Natural killer cell treated with Interleukin-12 subunit alpha and Interleukin-12 subunit beta and Interleukin-15 and Interleukin-18, amount 100 ng/mL, for 72 hours (primary cell): ENCODE measurements at regions not wholly inside any gene's neighbourhood (a gene's known extent, or its start where the extent isn't known, plus 50 kb on each side); places are given as distances from the start of the nearest gene placed in this dataset.

ENCODE experiments used
- ATAC-seq, 2 donors: fragments of 150-1000 bp; cut with Tn5 transposase in 1 of 2; sonication (Bioruptor Pico), chemical (Tn5 transposase) in 1 of 2; 2 replicates each; pipeline ENCODE4 v1.10.0; 2021
- DNase-seq: peaks from one replicate; pipeline ENCODE4 v3.0.0; 2022; ENCODE audit warnings: low spot score
- H3K27ac Mint-ChIP-seq, 2 donors: 1 replicate in 1 of 2; 2 replicates in 1 of 2; pipeline ENCODE4 v1.8.0; 2022; ENCODE audit warnings: mixed read lengths in 2 of 2, mild to moderate bottlenecking in 1 of 2, moderate library complexity in 1 of 2
- H3K27me3 Mint-ChIP-seq, 2 donors: 1 replicate in 1 of 2; 2 replicates in 1 of 2; pipeline ENCODE4 v1.8.0; 2022; ENCODE audit warnings: mixed read lengths in 2 of 2
- H3K36me3 Mint-ChIP-seq: one replicate; pipeline ENCODE4 v1.8.0; 2022; ENCODE audit warnings: mixed read lengths
- H3K4me1 Mint-ChIP-seq, 2 donors: 1 replicate in 1 of 2; 2 replicates in 1 of 2; pipeline ENCODE4 v1.8.0; 2022; ENCODE audit warnings: low read depth in 2 of 2, mixed read lengths in 2 of 2, mild to moderate bottlenecking in 1 of 2
- H3K4me3 Mint-ChIP-seq: one replicate; pipeline ENCODE4 v1.8.0; 2022; ENCODE audit warnings: mixed read lengths
- H3K9me3 Mint-ChIP-seq: 2 replicates; pipeline ENCODE4 v1.8.0; 2022; ENCODE audit warnings: mixed read lengths

GRCh38 chr4:152045807-152046571 is 285.2 kb upstream of the GATB start:
- ATAC-seq (no peak), DNase-seq (no peak)
- no peak overlapping the region for H3K27ac Mint-ChIP-seq

GRCh38 chr4:152045449-152045806 is 284.6 kb upstream of the GATB start:
- Mint-ChIP-seq H3K27ac (no peak overlapping the region), H3K27me3 (peaks cover 6 to 10% of the 10 kb centered on the region in 2 donors), H3K4me1 (peaks cover 0 to 2% of the 10 kb centered on the region in 2 donors), H3K9me3 (no peaks in the 10 kb centered on the region), H3K4me3 (no peak overlapping the region), H3K36me3 (peaks cover 7% of the 10 kb centered on the region)
- no peak for DNase-seq
- no peak for ATAC-seq

More at GRCh38 chr4:152045807-152046571, 285.2 kb upstream of the GATB start:
- Mint-ChIP-seq H3K36me3 (peaks cover 7% of the 10 kb centered on the region), H3K4me1 (peaks cover 0 to 2% of the 10 kb centered on the region in 2 donors), H3K27me3 (peaks cover 6 to 10% of the 10 kb centered on the region in 2 donors), H3K9me3 (no peaks in the 10 kb centered on the region), H3K4me3 (no peak overlapping the region)

DNA sequence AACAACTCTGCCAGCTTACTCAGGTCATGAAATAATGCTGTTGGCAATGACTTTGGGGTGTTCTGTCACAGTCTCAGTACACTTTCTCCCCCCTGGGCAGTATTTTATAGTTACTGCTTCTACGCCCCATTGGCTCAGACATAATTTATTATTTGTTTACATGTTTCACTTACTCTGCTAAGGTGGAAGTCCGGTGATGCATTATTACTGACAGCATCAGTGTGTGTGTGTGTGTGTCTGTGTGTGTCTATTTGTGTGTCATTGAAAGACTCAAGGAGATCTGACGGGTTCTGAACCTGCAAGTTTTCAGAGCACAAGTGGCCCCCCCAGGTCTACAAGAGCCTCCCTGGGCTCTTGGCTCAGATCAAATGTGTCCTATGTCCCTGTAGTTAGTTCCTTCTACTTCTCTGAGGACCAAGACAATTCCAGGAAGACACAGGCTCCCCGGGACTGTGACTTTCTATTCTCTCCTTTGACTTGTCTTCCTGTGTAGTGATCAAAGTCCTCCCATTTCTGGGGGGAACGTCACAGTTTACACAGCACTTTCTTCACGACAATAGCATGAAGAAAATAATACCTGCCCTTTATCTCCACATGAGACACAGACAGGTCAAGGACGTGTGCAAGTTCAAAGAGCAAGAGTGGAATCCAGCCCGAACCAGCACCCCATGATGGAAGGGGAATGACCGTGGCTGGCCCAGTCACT is 283.7 kb upstream of the GATB start:
- H3K4me3 Mint-ChIP-seq: no peak overlapping the region
- peaks cover 6 to 10% of the 10 kb centered on the region in 2 donors for H3K27me3 Mint-ChIP-seq
- H3K27ac Mint-ChIP-seq: no peak overlapping the region
- ATAC-seq: no peak
- peaks cover 7% of the 10 kb centered on the region for H3K36me3 Mint-ChIP-seq
- DNase-seq: no peak
- H3K4me1 Mint-ChIP-seq: peaks cover 0 to 2% of the 10 kb centered on the region in 2 donors
- H3K9me3 Mint-ChIP-seq: no peaks in the 10 kb centered on the region

GRCh38 chr4:152041295-152041694 is 280.5 kb upstream of the GATB start:
- no peak overlapping the region for H3K4me3 Mint-ChIP-seq
- no peak for ATAC-seq
- H3K9me3 Mint-ChIP-seq: no peaks in the 10 kb centered on the region
- H3K27ac Mint-ChIP-seq: no peak overlapping the region
- H3K27me3 Mint-ChIP-seq: peaks cover 6 to 10% of the 10 kb centered on the region in 2 donors
- peaks cover 0 to 2% of the 10 kb centered on the region in 2 donors for H3K4me1 Mint-ChIP-seq
- no peak for DNase-seq
- peaks cover 7% of the 10 kb centered on the region for H3K36me3 Mint-ChIP-seq

DNA sequence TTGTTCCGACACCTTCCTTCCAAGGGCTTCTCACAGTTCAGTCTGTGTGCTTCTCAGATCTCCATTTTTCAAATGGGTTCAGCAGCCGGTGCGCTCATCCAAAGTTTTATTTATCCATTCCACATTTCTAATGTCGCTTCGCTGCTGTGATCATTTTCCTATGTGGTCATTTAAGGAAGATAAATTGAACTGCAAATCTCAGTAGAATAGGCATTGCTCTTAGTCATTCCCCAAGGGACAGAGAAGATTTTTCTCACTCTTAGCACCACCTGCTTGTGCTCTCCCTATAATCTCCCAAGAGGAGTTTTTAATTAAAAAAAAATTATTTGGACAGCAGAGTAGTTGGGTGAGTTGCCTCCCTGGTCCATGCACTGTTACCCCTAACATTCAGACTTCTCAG is 278.9 kb upstream of the GATB start:
- peaks cover 7% of the 10 kb centered on the region for H3K36me3 Mint-ChIP-seq

DNA sequence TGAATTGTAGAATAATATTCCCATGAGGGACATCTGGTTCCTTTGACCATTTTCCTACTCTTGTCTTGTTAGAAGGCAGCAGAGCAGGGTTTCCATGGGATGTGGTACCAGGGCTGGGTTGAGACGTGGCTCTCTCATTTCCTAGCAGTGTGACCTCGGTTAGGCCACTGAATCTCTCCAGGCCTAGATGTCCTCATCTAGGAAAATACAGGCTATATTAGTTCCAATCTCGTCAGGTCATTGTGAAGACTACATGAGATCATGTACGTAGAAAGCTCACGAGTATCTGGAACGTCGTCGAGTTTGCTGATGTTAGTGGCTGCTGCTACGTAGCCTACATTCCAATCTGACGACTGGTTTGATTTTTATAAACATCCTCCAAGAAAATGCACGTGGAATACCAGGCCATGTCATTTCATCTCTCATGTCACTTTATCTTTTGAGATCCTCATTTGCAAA is 278.2 kb upstream of the GATB start:
- H3K9me3 Mint-ChIP-seq: no peaks in the 10 kb centered on the region
- H3K36me3 Mint-ChIP-seq: peaks cover 7% of the 10 kb centered on the region
- no peak overlapping the region for H3K27ac Mint-ChIP-seq

More for the DNA sequence above, 278.9 kb upstream of the GATB start:
- Mint-ChIP-seq H3K27me3 (peaks cover 6 to 10% of the 10 kb centered on the region in 2 donors), H3K4me1 (no peaks in the 10 kb centered on the region), H3K9me3 (no peaks in the 10 kb centered on the region), H3K27ac (no peak overlapping the region), H3K4me3 (no peak overlapping the region)
- ATAC-seq: no peak
- no peak for DNase-seq

DNA sequence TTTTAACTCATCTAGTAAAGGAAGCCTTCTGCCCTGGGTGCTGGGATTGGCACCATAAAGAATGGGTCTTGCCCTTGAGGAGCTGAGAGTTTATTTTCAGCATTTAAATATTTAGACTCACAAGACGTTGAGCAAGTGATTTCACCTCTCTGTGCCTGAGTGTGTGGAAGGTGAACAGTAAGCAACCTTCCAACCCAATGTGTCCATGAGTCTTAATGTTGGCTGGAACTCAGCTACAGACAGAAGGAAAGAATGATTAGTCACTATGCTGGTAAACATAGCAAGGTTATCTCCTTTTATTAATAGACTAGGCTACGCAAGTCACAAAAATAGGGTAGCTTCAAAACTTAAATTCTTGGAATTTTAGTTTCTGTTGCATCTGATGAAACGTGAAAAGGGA is 277.4 kb upstream of the GATB start:
- Mint-ChIP-seq H3K36me3 (peaks cover 5% of the 10 kb centered on the region), H3K27me3 (no peaks in the 10 kb centered on the region), H3K27ac (no peak overlapping the region), H3K4me3 (no peak overlapping the region), H3K9me3 (no peaks in the 10 kb centered on the region), H3K4me1 (no peaks in the 10 kb centered on the region)
- DNase-seq: no peak
- no peak for ATAC-seq

More for the DNA sequence above, 278.2 kb upstream of the GATB start:
- no peak overlapping the region for H3K4me3 Mint-ChIP-seq
- no peaks in the 10 kb centered on the region for H3K4me1 Mint-ChIP-seq
- peaks cover 3 to 4% of the 10 kb centered on the region in 2 donors for H3K27me3 Mint-ChIP-seq
- DNase-seq (no peak), ATAC-seq (no peak)

- DNase-seq: no peak
- no peak overlapping the region for H3K27ac Mint-ChIP-seq
- H3K27me3 Mint-ChIP-seq: no peaks in the 10 kb centered on the region
- H3K36me3 Mint-ChIP-seq: no peaks in the 10 kb centered on the region
- no peak for ATAC-seq
- H3K9me3 Mint-ChIP-seq: no peaks in the 10 kb centered on the region
- no peak overlapping the region for H3K4me3 Mint-ChIP-seq
- H3K4me1 Mint-ChIP-seq: no peaks in the 10 kb centered on the region
These were observed 276.6 kb upstream of the GATB start for GRCh38 chr4:152037435-152037834.

GRCh38 chr4:152033621-152034020 is 272.8 kb upstream of the GATB start:
- H3K27ac Mint-ChIP-seq: no peak overlapping the region
- no peak overlapping the region for H3K4me3 Mint-ChIP-seq
- H3K4me1 Mint-ChIP-seq: no peaks in the 10 kb centered on the region
- peak in 1 of 2 donors; percentile 19 for ATAC-seq
- no peaks in the 10 kb centered on the region for H3K27me3 Mint-ChIP-seq
- no peaks in the 10 kb centered on the region for H3K36me3 Mint-ChIP-seq
- H3K9me3 Mint-ChIP-seq: no peaks in the 10 kb centered on the region
- DNase-seq: no peak

DNA sequence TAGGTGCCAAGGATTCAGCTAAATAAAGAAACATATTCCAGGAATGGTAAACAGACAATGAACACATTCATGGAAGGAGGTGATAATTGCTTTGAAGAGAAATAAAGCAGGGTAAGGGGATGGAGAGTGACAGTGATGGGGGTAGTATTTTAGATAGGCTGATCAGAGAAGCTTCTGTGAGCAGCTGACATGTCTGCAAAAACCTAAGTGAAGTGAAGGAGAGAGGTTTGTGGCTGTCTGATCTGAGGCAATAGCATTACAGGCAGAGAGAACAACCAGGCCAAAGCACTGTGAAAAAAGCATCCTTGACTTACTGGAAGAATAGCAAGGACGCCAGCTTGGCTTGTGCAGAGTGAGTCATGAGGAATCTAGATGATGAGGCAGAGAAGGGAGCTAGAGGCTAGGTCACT is 271.9 kb upstream of the GATB start:
- Mint-ChIP-seq H3K4me1 (no peaks in the 10 kb centered on the region), H3K36me3 (no peaks in the 10 kb centered on the region), H3K9me3 (no peaks in the 10 kb centered on the region), H3K4me3 (no peak overlapping the region), H3K27ac (no peak overlapping the region), H3K27me3 (no peaks in the 10 kb centered on the region)
- DNase-seq: no peak
- ATAC-seq: no peak

DNA sequence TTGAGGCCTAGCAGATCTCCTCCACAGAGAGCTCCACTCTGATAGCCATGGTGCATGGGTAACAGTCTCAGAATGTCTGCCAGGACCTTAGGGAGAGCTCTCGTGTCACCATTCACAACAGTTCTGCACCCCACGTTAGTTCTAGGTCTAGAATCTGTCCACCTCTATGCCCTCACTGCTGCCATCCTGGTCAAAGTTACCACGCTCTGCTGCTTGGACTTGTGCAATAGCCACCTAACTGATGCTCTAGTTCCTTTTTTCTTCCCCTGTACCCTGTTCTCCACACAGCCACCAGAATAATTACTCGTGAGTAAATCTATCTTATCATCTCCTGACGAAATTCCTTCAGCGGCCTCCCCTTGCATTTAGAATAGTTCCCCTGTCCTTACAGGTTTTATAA is 268.8 kb upstream of the GATB start:
- Mint-ChIP-seq H3K27me3 (no peaks in the 10 kb centered on the region), H3K4me1 (peaks cover 0 to 5% of the 10 kb centered on the region in 2 donors), H3K27ac (no peak overlapping the region), H3K9me3 (no peaks in the 10 kb centered on the region), H3K4me3 (no peak overlapping the region), H3K36me3 (no peaks in the 10 kb centered on the region)
- DNase-seq (no peak), ATAC-seq (no peak)

GRCh38 chr4:152028131-152028530 is 267.3 kb upstream of the GATB start:
- Mint-ChIP-seq H3K9me3 (no peaks in the 10 kb centered on the region), H3K4me1 (peaks cover 0 to 5% of the 10 kb centered on the region in 2 donors), H3K27ac (no peak overlapping the region), H3K4me3 (no peak overlapping the region), H3K36me3 (no peaks in the 10 kb centered on the region), H3K27me3 (no peaks in the 10 kb centered on the region)
- ATAC-seq (no peak), DNase-seq (no peak)

- Mint-ChIP-seq H3K4me1 (peaks cover 0 to 5% of the 10 kb centered on the region in 2 donors), H3K9me3 (no peaks in the 10 kb centered on the region), H3K36me3 (no peaks in the 10 kb centered on the region), H3K27me3 (no peaks in the 10 kb centered on the region), H3K4me3 (no peak overlapping the region), H3K27ac (no peak overlapping the region)
- DNase-seq: no peak
- no peak for ATAC-seq
These were observed 264.1 kb upstream of the GATB start for GRCh38 chr4:152024881-152025280.

GRCh38 chr4:152023674-152024073 is 262.9 kb upstream of the GATB start:
- Mint-ChIP-seq H3K4me3 (no peak overlapping the region), H3K36me3 (no peaks in the 10 kb centered on the region), H3K9me3 (no peaks in the 10 kb centered on the region), H3K27me3 (no peaks in the 10 kb centered on the region), H3K4me1 (peaks cover 0 to 5% of the 10 kb centered on the region in 2 donors), H3K27ac (no peak overlapping the region)
- DNase-seq (no peak), ATAC-seq (no peak)
